ENCODE measurements at regions not wholly inside any gene's neighbourhood (a gene's known extent, or its start where the extent isn't known, plus 50 kb on each side); places are given as distances from the start of the nearest gene placed in this dataset.
"Not testable (repeated sequence)": the region's sequence is repeated elsewhere in the genome, so short reads cannot be mapped to it uniquely, and the experiment has no call there.

DNA sequence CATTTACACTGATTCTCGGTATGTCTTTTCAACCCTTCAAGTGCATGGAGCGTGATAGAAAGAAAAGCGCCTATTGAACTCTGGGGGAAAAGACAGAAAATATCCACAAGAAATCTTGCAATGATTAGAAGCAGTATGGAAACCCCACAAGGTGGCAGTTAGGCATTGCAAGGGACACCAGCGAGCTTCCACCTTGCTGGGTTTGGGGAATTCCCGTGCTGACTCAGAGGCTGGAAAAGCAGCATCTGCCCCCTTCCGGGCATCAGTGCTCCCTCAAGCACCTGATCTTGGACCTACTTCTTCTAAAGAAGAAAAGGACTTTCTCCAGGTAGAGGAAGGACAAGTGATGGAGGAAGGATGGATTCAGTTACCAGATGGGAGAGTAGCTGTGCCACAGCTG lies 73.9 kb upstream of the HMX1 start:
- H3K27me3 ChIP-seq (ENCODE audit: insufficient read depth, low read length); CTCF ChIA-PET (ENCODE audit: partially characterized antibody); H3K9me3 Mint-ChIP-seq; H3K9me3 ChIP-seq (ENCODE audit: control insufficient read depth in 1 of 2, low read length in 2 of 2); POLR2A ChIA-PET (ENCODE audit: partially characterized antibody); H3K27ac Mint-ChIP-seq; H3K27ac ChIP-seq (ENCODE audit: low read depth, low read length); H3K4me1 ChIP-seq (ENCODE audit: insufficient read depth, low read length); DNase-seq; H3K4me3 ChIP-seq (ENCODE audit: low read length in 2 of 2); H3K36me3 Mint-ChIP-seq; H3K36me3 ChIP-seq (ENCODE audit: insufficient read depth, low read length); H3K27me3 Mint-ChIP-seq; H3K4me3 Mint-ChIP-seq; H3K4me1 Mint-ChIP-seq; intact Hi-C loops (cut with micrococcal nuclease): not testable (repeated sequence)

DNA sequence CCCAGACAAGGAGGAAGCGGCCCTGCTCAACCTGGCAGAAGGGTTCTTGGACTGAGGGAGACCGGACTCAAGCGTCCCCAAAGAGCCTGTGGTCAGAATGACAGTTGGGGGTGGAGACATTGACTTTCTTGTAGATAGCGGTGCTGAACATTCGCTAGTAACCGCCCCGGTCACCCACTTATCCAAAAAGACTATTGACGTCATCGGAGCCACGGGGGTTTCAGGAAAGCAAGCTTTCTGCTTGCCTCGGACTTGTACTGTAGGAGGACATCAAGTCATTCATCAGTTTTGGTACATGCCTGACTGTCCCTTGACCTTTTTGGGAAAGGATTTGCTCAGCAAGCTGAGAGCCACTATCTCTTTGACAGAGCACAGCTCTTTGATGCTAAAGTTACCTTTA lies 71.7 kb upstream of the HMX1 start:
- H3K4me1 Mint-ChIP-seq; H3K27ac Mint-ChIP-seq; H3K27me3 ChIP-seq (ENCODE audit: insufficient read depth, low read length); H3K4me3 ChIP-seq (ENCODE audit: low read length in 2 of 2); H3K9me3 Mint-ChIP-seq; CTCF ChIA-PET (ENCODE audit: partially characterized antibody); POLR2A ChIA-PET (ENCODE audit: partially characterized antibody); H3K27me3 Mint-ChIP-seq; H3K36me3 ChIP-seq (ENCODE audit: insufficient read depth, low read length); intact Hi-C loops (cut with micrococcal nuclease); DNase-seq; H3K36me3 Mint-ChIP-seq; H3K27ac ChIP-seq (ENCODE audit: low read depth, low read length); H3K4me1 ChIP-seq (ENCODE audit: insufficient read depth, low read length); H3K9me3 ChIP-seq (ENCODE audit: control insufficient read depth in 1 of 2, low read length in 2 of 2): not testable (repeated sequence)
- H3K4me3 Mint-ChIP-seq: peak overlapping the region in 1 of 8 donors; percentile 59

DNA sequence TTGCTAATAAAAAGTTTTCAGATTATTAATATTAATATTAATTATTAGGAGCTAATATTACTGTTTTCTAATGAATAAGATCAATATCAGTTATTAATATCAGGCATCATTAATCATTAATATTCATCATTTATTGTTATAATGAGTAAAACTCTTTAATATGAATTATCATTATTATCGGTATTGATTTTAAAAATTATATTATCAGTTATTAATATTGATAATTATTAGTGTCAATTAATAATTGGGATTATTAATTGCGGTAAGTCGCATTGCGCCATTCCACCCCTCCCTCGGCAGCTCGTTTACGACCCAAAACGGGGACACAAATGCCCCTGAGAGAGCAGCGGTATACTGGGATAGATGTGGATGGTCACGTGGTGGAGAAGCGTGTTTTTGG lies 70.4 kb upstream of the HMX1 start:
- POLR2A ChIA-PET (ENCODE audit: partially characterized antibody); DNase-seq; H3K27me3 Mint-ChIP-seq; H3K4me1 Mint-ChIP-seq; H3K4me3 Mint-ChIP-seq; H3K27me3 ChIP-seq (ENCODE audit: insufficient read depth, low read length); H3K9me3 ChIP-seq (ENCODE audit: control insufficient read depth in 1 of 2, low read length in 2 of 2); H3K4me1 ChIP-seq (ENCODE audit: insufficient read depth, low read length); H3K27ac Mint-ChIP-seq; H3K27ac ChIP-seq (ENCODE audit: low read depth, low read length); CTCF ChIA-PET (ENCODE audit: partially characterized antibody); H3K36me3 Mint-ChIP-seq; H3K4me3 ChIP-seq (ENCODE audit: low read length in 2 of 2); H3K9me3 Mint-ChIP-seq; intact Hi-C loops (cut with micrococcal nuclease); H3K36me3 ChIP-seq (ENCODE audit: insufficient read depth, low read length): not testable (repeated sequence)

DNA sequence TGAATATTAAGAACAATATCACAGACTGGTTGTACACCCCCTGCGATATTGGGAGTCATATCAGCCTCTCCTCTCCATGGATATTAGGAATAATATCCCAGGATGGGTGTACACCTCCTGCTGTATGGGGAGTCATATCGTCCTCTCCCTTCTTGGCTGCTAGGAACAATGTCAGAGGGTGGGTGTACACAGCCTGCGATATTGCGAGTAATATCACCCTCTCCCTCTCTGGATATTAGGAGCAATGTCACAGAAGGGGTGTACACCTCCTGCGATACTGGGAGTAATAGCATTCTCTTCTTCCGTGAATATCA lies 69.8 kb upstream of the HMX1 start:
- H3K27me3 ChIP-seq (ENCODE audit: insufficient read depth, low read length); H3K4me3 Mint-ChIP-seq; H3K4me1 Mint-ChIP-seq; DNase-seq; H3K27me3 Mint-ChIP-seq; intact Hi-C loops (cut with micrococcal nuclease); POLR2A ChIA-PET (ENCODE audit: partially characterized antibody); H3K36me3 ChIP-seq (ENCODE audit: insufficient read depth, low read length); H3K27ac ChIP-seq (ENCODE audit: low read depth, low read length); CTCF ChIA-PET (ENCODE audit: partially characterized antibody); H3K4me3 ChIP-seq (ENCODE audit: low read length in 2 of 2); H3K9me3 ChIP-seq (ENCODE audit: control insufficient read depth in 1 of 2, low read length in 2 of 2); H3K27ac Mint-ChIP-seq; H3K4me1 ChIP-seq (ENCODE audit: insufficient read depth, low read length); H3K9me3 Mint-ChIP-seq; H3K36me3 Mint-ChIP-seq: not testable (repeated sequence)

DNA sequence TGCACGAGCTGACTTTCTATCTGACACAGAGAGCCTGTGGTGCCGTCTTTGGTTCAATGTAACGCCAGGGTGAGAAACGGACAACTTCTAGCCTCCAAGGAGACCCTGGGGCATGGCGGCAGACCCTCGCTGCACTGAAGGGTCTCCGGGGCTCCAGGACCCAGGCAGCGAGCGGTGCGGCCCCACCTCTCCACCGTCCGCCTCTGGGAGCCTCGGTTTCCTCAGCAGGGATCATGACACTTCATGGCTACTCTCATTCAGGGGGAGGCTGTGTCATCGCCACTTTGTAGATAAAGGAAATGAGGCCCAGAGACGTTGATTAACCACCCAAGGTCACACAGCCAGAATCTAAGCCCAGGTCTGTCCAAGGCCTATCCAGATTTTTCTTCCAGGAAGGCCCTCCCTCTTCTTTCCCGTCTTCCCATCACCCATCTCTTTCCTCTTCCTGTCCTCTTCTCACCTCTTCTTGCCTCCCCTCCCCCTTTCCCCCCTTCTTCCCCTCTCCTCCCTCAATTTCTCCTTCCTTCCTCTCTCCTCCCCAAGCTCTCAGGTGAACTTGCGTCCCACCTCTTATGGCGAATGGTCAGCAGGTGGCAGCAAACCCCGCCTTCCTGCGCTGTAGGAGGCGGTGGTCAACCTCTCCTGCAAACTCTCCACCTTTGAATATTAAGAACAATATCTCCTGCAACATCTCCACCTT lies 69.3 kb upstream of the HMX1 start:
- H3K36me3 Mint-ChIP-seq: no peaks in the 10 kb centered on the region
- no peak overlapping the region for H3K27ac Mint-ChIP-seq
- H3K4me3 ChIP-seq (ENCODE audit: low read length in 2 of 2): no peak overlapping the region
- no peaks in the 10 kb centered on the region for H3K4me1 ChIP-seq (ENCODE audit: insufficient read depth, low read length)
- no peak overlapping the region for H3K4me3 Mint-ChIP-seq
- no peaks in the 10 kb centered on the region for H3K9me3 ChIP-seq (ENCODE audit: control insufficient read depth in 1 of 2, low read length in 2 of 2)
- DNase-seq: no peak
- no peak overlapping the region for H3K27ac ChIP-seq (ENCODE audit: low read depth, low read length)
- intact Hi-C loops (cut with micrococcal nuclease): no loop called here
- no peaks in the 10 kb centered on the region for H3K36me3 ChIP-seq (ENCODE audit: insufficient read depth, low read length)
- POLR2A ChIA-PET (ENCODE audit: partially characterized antibody): no interaction called here
- no peaks in the 10 kb centered on the region for H3K27me3 ChIP-seq (ENCODE audit: insufficient read depth, low read length)
- CTCF ChIA-PET (ENCODE audit: partially characterized antibody): no interaction called here
- H3K4me1 Mint-ChIP-seq: no peaks in the 10 kb centered on the region
- H3K27me3 Mint-ChIP-seq: no peaks in the 10 kb centered on the region
- peaks cover 0 to 5% (median 0%) of the 10 kb centered on the region in 8 donors for H3K9me3 Mint-ChIP-seq

DNA sequence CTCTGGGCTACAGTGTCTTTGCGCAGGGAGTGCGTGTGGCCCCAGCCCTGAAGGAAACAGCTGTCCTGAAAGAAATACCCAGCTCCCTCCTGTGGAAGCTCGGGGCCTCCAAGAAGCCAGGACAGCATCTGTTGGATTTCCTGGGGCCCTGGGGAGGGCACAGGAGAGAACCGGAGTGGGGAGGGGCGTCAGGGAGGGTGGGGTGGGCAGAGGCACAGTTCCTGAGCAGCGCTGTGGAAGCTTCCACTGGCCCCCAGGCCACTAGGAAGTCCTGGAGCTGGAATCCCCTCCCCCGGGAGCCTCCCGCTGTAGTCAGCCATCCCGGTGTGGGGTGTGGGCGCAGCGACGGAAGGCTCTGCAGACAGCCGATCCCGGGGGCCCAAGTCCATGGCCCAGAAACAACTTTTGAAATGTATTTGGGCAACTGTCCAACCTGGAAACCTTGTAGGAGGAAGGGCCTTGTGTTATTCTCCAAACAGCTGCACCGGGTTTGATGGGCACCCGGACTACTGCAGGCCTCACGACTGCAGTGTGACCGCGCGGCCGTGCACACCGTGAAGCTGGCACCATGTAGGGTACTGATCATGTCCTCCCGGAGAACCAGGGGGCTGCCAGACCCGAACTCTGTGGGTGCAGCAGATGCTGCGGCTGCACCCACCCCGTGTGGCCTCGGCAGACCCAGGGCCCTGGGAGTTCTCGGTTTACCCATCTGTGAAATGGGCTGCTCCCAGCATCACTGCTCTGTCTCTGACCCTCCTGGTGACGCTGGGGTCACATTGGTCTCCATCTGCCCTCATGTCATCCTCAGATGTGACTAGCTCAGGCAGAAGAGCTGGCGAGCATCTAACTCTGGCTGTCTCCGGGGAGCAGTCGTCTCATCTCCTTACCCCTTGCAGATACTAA lies 68.5 kb upstream of the HMX1 start:
- no peak for DNase-seq
- no peaks in the 10 kb centered on the region for H3K36me3 ChIP-seq (ENCODE audit: insufficient read depth, low read length)
- H3K27me3 ChIP-seq (ENCODE audit: insufficient read depth, low read length): no peaks in the 10 kb centered on the region
- intact Hi-C loops (cut with micrococcal nuclease): no loop called here
- H3K9me3 ChIP-seq (ENCODE audit: control insufficient read depth in 1 of 2, low read length in 2 of 2): no peaks in the 10 kb centered on the region
- no peak overlapping the region for H3K27ac Mint-ChIP-seq
- peaks cover 0 to 5% (median 0%) of the 10 kb centered on the region in 8 donors for H3K9me3 Mint-ChIP-seq
- CTCF ChIA-PET (ENCODE audit: partially characterized antibody): no interaction called here
- H3K27ac ChIP-seq (ENCODE audit: low read depth, low read length): no peak overlapping the region
- H3K4me3 ChIP-seq (ENCODE audit: low read length in 2 of 2): no peak overlapping the region
- H3K36me3 Mint-ChIP-seq: no peaks in the 10 kb centered on the region
- H3K4me1 ChIP-seq (ENCODE audit: insufficient read depth, low read length): no peaks in the 10 kb centered on the region
- POLR2A ChIA-PET (ENCODE audit: partially characterized antibody): no interaction called here
- H3K4me1 Mint-ChIP-seq: no peaks in the 10 kb centered on the region
- no peaks in the 10 kb centered on the region for H3K27me3 Mint-ChIP-seq
- no peak overlapping the region for H3K4me3 Mint-ChIP-seq

DNA sequence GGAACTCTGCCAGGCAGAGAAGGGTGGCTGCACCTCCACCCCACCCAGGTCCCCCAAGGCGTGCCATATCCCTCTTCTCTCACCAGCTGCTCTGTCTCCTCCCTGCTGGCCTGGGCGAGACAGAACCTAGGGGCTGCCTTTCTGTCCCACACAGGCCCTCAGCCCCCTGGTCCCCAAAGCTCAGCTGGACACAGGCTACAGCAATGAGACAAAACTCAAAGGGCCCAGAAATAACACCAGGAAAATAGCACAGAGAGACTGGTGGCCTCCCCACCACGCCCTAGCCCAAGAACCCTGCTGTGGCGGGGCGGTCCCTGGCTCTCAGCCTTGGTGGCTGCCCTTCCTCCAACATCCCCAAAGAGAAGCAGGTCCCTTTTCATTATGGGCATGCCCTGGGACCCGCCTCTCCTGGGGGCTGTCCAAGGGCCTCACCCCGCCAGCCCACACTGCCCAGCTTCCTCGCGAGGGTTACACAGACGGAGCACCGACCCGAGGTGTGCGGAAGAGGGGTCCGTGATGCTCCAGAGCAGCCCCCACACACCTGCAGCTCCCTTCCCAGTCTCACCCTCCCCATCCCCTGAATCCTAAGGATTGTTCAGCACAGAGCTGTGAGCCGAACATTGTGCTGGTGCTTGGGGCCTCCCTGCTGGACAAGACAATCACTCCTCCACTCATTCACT lies 67.7 kb upstream of the HMX1 start:
- intact Hi-C loops (cut with micrococcal nuclease): no loop called here
- ChIA-PET POLR2A (ENCODE audit: partially characterized antibody) (no interaction called here), CTCF (ENCODE audit: partially characterized antibody) (no interaction called here)
- H3K27me3 ChIP-seq (ENCODE audit: insufficient read depth, low read length): no peaks in the 10 kb centered on the region
- H3K4me3 ChIP-seq (ENCODE audit: low read length in 2 of 2): no peak overlapping the region
- no peaks in the 10 kb centered on the region for H3K4me1 ChIP-seq (ENCODE audit: insufficient read depth, low read length)
- Mint-ChIP-seq H3K4me3 (no peak overlapping the region), H3K27ac (no peak overlapping the region), H3K36me3 (no peaks in the 10 kb centered on the region), H3K27me3 (no peaks in the 10 kb centered on the region), H3K4me1 (no peaks in the 10 kb centered on the region), H3K9me3 (peaks cover 0 to 6% (median 2%) of the 10 kb centered on the region in 8 donors)
- H3K36me3 ChIP-seq (ENCODE audit: insufficient read depth, low read length): no peaks in the 10 kb centered on the region
- DNase-seq: no peak
- H3K27ac ChIP-seq (ENCODE audit: low read depth, low read length): no peak overlapping the region
- no peaks in the 10 kb centered on the region for H3K9me3 ChIP-seq (ENCODE audit: control insufficient read depth in 1 of 2, low read length in 2 of 2)

All from CD4-positive, alpha-beta memory T cell (primary cell).